ENCODE measurements at regions not wholly inside any gene's neighbourhood (a gene's known extent, or its start where the extent isn't known, plus 50 kb on each side); places are given as distances from the start of the nearest gene placed in this dataset.

GRCh38 chr19:5211217-5211822 is 129.3 kb downstream of the PTPRS start:
- no peak for DNase-seq (ENCODE audit: low read depth, low spot score)
- Histone ChIP-seq H3K27ac (ENCODE audit: control insufficient read depth, insufficient read depth, low read length) (no peak overlapping the region), H3K9me3 (ENCODE audit: control insufficient read depth, low read depth, low read length) (no peaks in the 10 kb centered on the region), H3K36me3 (ENCODE audit: control insufficient read depth in 2 of 2, extremely low read depth in 1 of 2, insufficient read depth in 2 of 2, low read length in 2 of 2) (peaks cover 0 to 11% of the 10 kb centered on the region in 2 experiments), H3K9me1 (ENCODE audit: control insufficient read depth, extremely low read depth, insufficient read depth, low read length) (no peaks in the 10 kb centered on the region), H4K20me1 (ENCODE audit: control insufficient read depth, extremely low read depth, insufficient read depth, low read length) (no peaks in the 10 kb centered on the region), H3K9ac (ENCODE audit: control insufficient read depth, extremely low read depth, insufficient read depth, low read length) (no peak overlapping the region), H3K27me3 (ENCODE audit: control insufficient read depth, extremely low read depth, insufficient read depth, low read length) (no peaks in the 10 kb centered on the region), H2AFZ (ENCODE audit: control insufficient read depth, low read length) (no peak overlapping the region), H3K79me2 (ENCODE audit: control insufficient read depth, insufficient read depth, low read length) (no peaks in the 10 kb centered on the region), H3K4me1 (ENCODE audit: control insufficient read depth, extremely low read depth, insufficient read depth, low read length) (no peaks in the 10 kb centered on the region), H3K4me3 (ENCODE audit: control insufficient read depth in 2 of 3, extremely low read depth in 1 of 3, insufficient read depth in 2 of 3, low read depth in 1 of 3, low read length in 3 of 3) (no peak overlapping the region), H3K4me2 (ENCODE audit: control insufficient read depth, extremely low read depth, insufficient read depth, low read depth, low read length) (no peak overlapping the region)
- no peak for TF ChIP-seq CTCF (optimal IDR thresholded peaks at IDR 0.05 in 1 of 3, IDR thresholded peaks at IDR 0.05 in 1 of 3, conservative IDR thresholded peaks at IDR 0.05 in 1 of 3; ENCODE audit: extremely low read depth in 1 of 3, insufficient read depth in 2 of 3, low read length in 3 of 3)
- no peak for TF ChIP-seq EZH2 (IDR thresholded peaks at IDR 0.05; ENCODE audit: low read length)
- FAIRE-seq, result no peak
- dilution Hi-C loops (cut with MboI; ENCODE audit: extremely low pct_ligation_motif_present, low sequenced_read_pairs), result no loop called here

GRCh38 chr19:5210556-5210955 is 130.1 kb downstream of the PTPRS start:
- FAIRE-seq (no peak), DNase-seq (ENCODE audit: low read depth, low spot score) (no peak)
- no peaks in the 10 kb centered on the region for H3K79me2 ChIP-seq (ENCODE audit: control insufficient read depth, insufficient read depth, low read length)
- H3K27ac ChIP-seq (ENCODE audit: control insufficient read depth, insufficient read depth, low read length), result no peak overlapping the region
- H3K9ac ChIP-seq (ENCODE audit: control insufficient read depth, extremely low read depth, insufficient read depth, low read length), result no peak overlapping the region
- H3K36me3 ChIP-seq (ENCODE audit: control insufficient read depth in 2 of 2, extremely low read depth in 1 of 2, insufficient read depth in 2 of 2, low read length in 2 of 2), result peaks cover 0 to 10% of the 10 kb centered on the region in 2 experiments
- no peaks in the 10 kb centered on the region for H4K20me1 ChIP-seq (ENCODE audit: control insufficient read depth, extremely low read depth, insufficient read depth, low read length)
- dilution Hi-C loops (cut with MboI; ENCODE audit: extremely low pct_ligation_motif_present, low sequenced_read_pairs), result no loop called here
- no peak overlapping the region for H2AFZ ChIP-seq (ENCODE audit: control insufficient read depth, low read length)
- no peaks in the 10 kb centered on the region for H3K27me3 ChIP-seq (ENCODE audit: control insufficient read depth, extremely low read depth, insufficient read depth, low read length)
- no peak overlapping the region for H3K4me3 ChIP-seq (ENCODE audit: control insufficient read depth in 2 of 3, extremely low read depth in 1 of 3, insufficient read depth in 2 of 3, low read depth in 1 of 3, low read length in 3 of 3)
- H3K4me1 ChIP-seq (ENCODE audit: control insufficient read depth, extremely low read depth, insufficient read depth, low read length), result no peaks in the 10 kb centered on the region
- no peaks in the 10 kb centered on the region for H3K9me1 ChIP-seq (ENCODE audit: control insufficient read depth, extremely low read depth, insufficient read depth, low read length)
- TF ChIP-seq CTCF (optimal IDR thresholded peaks at IDR 0.05 in 1 of 3, IDR thresholded peaks at IDR 0.05 in 1 of 3, conservative IDR thresholded peaks at IDR 0.05 in 1 of 3; ENCODE audit: extremely low read depth in 1 of 3, insufficient read depth in 2 of 3, low read length in 3 of 3), result no peak
- TF ChIP-seq EZH2 (IDR thresholded peaks at IDR 0.05; ENCODE audit: low read length), result no peak
- H3K4me2 ChIP-seq (ENCODE audit: control insufficient read depth, extremely low read depth, insufficient read depth, low read depth, low read length), result no peak overlapping the region
- no peaks in the 10 kb centered on the region for H3K9me3 ChIP-seq (ENCODE audit: control insufficient read depth, low read depth, low read length)
